CD4-positive, CD25-positive, alpha-beta regulatory T cell (primary cell): ENCODE measurements at regions not wholly inside any gene's neighbourhood (a gene's known extent, or its start where the extent isn't known, plus 50 kb on each side); places are given as distances from the start of the nearest gene placed in this dataset.
"Not testable (repeated sequence)": the region's sequence is repeated elsewhere in the genome, so short reads cannot be mapped to it uniquely, and the experiment has no call there.

Experiments used
- ATAC-seq, 2 donors: fragments of 150-1000 bp; cut with Tn5 transposase; one replicate each; pipeline ENCODE4 v1.10.0; 2021; ENCODE audit warnings: low read depth in 2 of 2, moderate number of reproducible peaks in 2 of 2, moderate library complexity in 1 of 2
- DNase-seq, 3 donors: peaks; one replicate each; pipeline versions ENCODE4 v3.0.0 to v3.0.0-alpha.2; 2012 to 2022; ENCODE audit warnings: mixed read lengths in 1 of 3
- H3K27ac ChIP-seq: one replicate; pipeline ENCODE4 v1.7.0; 2013; ENCODE audit warnings: mild to moderate bottlenecking, low read length; ENCODE audit not compliant: insufficient read depth, poor library complexity, severe bottlenecking
- H3K27me3 ChIP-seq: one replicate; pipeline ENCODE4 v1.7.0; 2013; ENCODE audit warnings: low read length; ENCODE audit not compliant: control insufficient read depth, insufficient read depth
- H3K36me3 ChIP-seq: one replicate; pipeline ENCODE4 v1.7.0; 2013; ENCODE audit warnings: mild to moderate bottlenecking, low read length, moderate library complexity; ENCODE audit not compliant: control insufficient read depth, insufficient read depth
- H3K4me1 ChIP-seq: 2 replicates; pipeline ENCODE4 v1.7.0; 2013; ENCODE audit warnings: mild to moderate bottlenecking, low read length; ENCODE audit not compliant: insufficient read depth, control insufficient read depth, poor library complexity, severe bottlenecking
- H3K4me3 ChIP-seq: one replicate; pipeline ENCODE4 v1.7.0; 2013; ENCODE audit warnings: low read depth, mild to moderate bottlenecking, low read length, moderate library complexity
- H3K9me3 ChIP-seq, 2 experiments: 1 replicate in 1 of 2; 2 replicates in 1 of 2; pipeline ENCODE4 v1.7.0; 2013; ENCODE audit warnings: low read length in 2 of 2, mild to moderate bottlenecking in 1 of 2, moderate library complexity in 1 of 2; ENCODE audit not compliant: control insufficient read depth in 2 of 2
- H3K27ac Mint-ChIP-seq, 3 donors: one replicate each; pipeline ENCODE4 v1.8.0; 2020 to 2022; ENCODE audit warnings: mild to moderate bottlenecking in 3 of 3, mixed read lengths in 3 of 3, moderate library complexity in 2 of 3
- H3K27me3 Mint-ChIP-seq: one replicate; pipeline ENCODE4 v1.8.0; 2022; ENCODE audit warnings: mild to moderate bottlenecking, mixed read lengths
- H3K36me3 Mint-ChIP-seq: one replicate; pipeline ENCODE4 v1.8.0; 2020; ENCODE audit warnings: mixed read lengths
- H3K4me1 Mint-ChIP-seq, 4 donors: one replicate each; pipeline ENCODE4 v1.8.0; 2020 to 2022; ENCODE audit warnings: mixed read lengths in 4 of 4, mild to moderate bottlenecking in 1 of 4
- H3K4me3 Mint-ChIP-seq, 4 donors: one replicate each; pipeline ENCODE4 v1.8.0; 2020 to 2022; ENCODE audit warnings: mild to moderate bottlenecking in 4 of 4, mixed read lengths in 4 of 4, moderate library complexity in 3 of 4
- H3K9me3 Mint-ChIP-seq, 7 donors: one replicate each; pipeline ENCODE4 v1.8.0; 2020 to 2022; ENCODE audit warnings: mixed read lengths in 7 of 7, mild to moderate bottlenecking in 3 of 7, moderate library complexity in 2 of 7

DNA sequence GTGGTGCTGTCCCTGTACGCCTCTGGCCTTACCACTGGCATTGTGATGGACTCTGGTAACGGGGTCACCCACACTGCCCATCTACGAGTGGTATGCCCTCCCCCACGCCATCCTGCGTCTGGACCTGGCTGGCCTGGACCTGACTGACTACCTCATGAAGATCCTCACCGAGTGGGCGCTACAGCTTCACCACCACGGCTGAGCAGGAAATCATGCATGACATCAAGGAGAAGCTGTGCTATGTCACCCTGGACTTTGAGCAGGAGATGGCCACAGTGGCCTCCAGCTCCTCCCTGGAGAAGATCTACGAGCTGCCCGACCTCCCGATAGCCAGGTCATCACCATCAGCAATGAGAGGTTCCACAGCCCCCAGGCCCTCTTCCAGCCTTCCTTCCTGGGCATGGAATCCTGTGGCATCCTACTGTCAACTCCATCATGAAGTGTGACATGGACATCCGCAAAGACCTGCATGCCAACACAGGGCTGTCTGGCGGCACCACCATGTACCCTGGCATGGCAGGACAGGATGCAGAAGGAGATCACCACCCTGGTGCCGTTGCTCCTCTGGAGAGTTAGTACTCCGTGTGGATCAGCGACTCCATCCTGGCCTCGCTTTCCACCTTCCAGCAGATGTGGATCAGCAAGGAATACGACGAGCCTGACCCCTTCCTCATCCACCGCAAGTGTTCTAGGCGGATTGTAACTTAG is 434.2 kb upstream of the RGMB start:
- no peak for DNase-seq

DNA sequence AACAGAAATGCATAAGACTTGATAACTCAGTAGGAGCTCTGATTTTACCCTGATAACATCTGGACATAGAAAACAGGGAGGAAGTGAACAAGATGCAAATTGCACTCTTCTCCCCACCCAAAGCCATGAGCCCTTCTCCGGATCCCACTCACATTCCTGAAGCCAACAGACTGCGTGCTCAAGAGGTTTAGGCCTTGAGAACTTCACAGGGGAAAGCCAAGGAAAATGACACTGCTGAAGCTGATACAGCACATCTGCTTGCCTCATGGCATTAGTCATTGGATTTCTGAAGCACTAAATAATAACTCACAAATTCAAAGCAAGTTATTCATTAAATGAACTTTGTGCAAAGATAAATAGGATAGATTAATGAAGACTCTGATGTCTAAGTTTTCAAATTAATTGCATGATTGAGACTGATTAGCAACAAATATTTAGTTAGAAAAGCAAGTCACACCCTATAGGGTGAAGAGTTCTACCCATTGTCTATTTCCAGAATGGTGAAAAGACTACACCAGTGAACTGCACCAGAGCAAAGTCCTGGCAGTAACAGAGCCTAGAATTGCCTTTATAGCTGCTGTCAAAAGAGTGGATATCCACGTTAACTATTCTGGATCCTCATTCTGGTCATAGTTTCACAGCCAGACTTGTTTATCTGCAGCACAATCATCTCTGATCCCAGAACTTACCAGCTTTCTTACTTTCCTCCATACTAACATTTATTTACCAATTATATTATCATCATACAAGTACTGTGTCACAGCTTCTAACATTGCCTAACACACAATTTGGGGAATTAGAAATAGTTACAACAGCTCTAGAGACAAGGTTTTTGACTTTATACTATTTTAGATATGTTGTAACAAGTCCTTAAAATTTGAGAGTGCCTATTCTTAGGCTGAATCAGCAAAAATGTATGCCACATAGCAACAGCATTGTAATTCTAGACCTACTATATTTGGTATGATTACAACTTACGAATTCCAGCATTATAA is 432.1 kb upstream of the RGMB start:
- Histone ChIP-seq H3K27me3 (no peaks in the 10 kb centered on the region), H3K4me3 (no peak overlapping the region), H3K27ac (no peak overlapping the region), H3K4me1 (no peaks in the 10 kb centered on the region), H3K36me3 (no peaks in the 10 kb centered on the region), H3K9me3 (no peaks in the 10 kb centered on the region)
- H3K4me3 Mint-ChIP-seq: no peak overlapping the region
- no peaks in the 10 kb centered on the region for H3K27me3 Mint-ChIP-seq
- DNase-seq (no peak), ATAC-seq (no peak)
- no peaks in the 10 kb centered on the region for H3K36me3 Mint-ChIP-seq
- peaks cover 0 to 8% (median 1%) of the 10 kb centered on the region in 7 donors for H3K9me3 Mint-ChIP-seq
- H3K27ac Mint-ChIP-seq: no peak overlapping the region
- no peaks in the 10 kb centered on the region for H3K4me1 Mint-ChIP-seq

More for the DNA sequence above, 434.2 kb upstream of the RGMB start:
- Mint-ChIP-seq H3K36me3 (no peaks in the 10 kb centered on the region), H3K27me3 (no peaks in the 10 kb centered on the region), H3K9me3 (peaks cover 0 to 7% (median 0%) of the 10 kb centered on the region in 7 donors), H3K4me1 (no peaks in the 10 kb centered on the region), H3K4me3 (no peak overlapping the region), H3K27ac (no peak overlapping the region)
- no peak for ATAC-seq
- Histone ChIP-seq H3K4me1 (no peaks in the 10 kb centered on the region), H3K27me3 (no peaks in the 10 kb centered on the region), H3K27ac (no peak overlapping the region), H3K4me3 (no peak overlapping the region), H3K9me3 (no peaks in the 10 kb centered on the region), H3K36me3 (no peaks in the 10 kb centered on the region)

DNA sequence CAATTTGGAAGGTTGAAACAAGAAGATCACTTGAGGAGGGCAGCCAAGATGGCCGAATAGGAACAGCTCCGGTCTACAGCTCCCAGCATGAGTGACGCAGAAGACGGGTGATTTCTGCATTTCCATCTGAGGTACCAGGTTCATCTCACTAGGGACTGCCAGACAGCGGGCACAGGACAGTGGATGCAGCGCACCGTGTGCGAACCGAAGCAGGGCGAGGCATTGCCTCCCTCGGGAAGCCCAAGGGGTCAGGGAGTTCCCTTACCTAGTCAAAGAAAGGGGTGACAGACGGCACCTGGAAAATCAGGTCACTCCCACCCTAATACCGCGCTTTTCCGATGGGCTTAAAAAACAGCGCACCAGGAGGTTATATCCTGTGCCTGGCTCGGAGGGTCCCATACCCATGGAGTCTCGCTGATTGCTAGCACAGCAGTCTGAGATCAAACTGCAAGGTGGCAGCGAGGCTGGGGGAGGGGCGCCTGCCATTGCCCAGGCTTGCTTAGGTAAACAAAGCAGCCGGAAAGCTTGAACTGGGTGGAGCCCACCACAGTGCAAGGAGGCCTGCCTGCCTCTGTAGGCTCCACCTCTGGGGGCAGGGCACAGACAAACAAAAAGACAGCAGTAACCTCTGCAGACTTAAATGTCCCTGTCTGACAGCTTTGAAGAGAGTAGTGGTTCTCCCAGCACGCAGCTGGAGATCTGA is 430.4 kb upstream of the RGMB start:
- H3K27me3 ChIP-seq, H3K4me1 ChIP-seq, H3K36me3 ChIP-seq, H3K4me3 Mint-ChIP-seq, H3K9me3 Mint-ChIP-seq, H3K27me3 Mint-ChIP-seq, H3K4me3 ChIP-seq, H3K4me1 Mint-ChIP-seq, H3K9me3 ChIP-seq, H3K27ac ChIP-seq, H3K27ac Mint-ChIP-seq, DNase-seq, H3K36me3 Mint-ChIP-seq, ATAC-seq: not testable (repeated sequence)

DNA sequence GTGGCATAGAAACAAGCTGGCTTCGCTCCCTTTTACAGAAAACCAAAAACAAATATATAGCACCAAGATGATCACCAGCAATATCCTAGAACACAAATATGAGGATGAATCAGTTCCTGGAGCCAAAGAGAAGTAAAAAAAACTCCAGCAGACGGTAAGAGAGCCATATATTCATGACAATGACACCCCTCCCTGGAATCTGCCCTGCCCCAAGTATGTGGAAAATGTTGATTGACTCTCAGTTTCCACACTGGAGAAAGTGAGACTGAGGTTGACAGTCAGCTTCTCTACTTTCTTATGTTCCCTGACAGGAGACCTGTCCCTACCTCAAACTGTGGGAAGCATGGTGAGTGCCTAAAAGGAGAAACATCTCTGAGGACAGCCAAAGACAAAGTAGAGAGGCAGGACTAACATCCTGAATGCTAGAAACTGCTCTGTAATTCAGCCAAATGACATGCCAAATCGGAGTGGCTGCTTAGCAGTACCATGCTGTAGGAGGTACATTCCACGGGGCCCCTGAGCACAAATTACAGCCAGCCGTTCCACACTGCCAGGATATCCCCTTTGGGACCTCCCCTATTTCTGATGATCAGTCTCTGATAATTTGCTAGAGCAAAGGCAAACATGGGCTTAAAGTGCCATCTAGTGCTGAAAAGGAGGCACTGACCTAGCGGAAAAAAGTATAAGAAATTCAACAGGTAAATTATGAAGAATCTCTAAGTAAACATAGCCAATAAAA is 424.0 kb upstream of the RGMB start:
- Mint-ChIP-seq H3K27ac (no peak overlapping the region), H3K4me3 (no peak overlapping the region), H3K9me3 (peaks cover 0 to 14% (median 1%) of the 10 kb centered on the region in 7 donors), H3K27me3 (no peaks in the 10 kb centered on the region), H3K4me1 (no peaks in the 10 kb centered on the region), H3K36me3 (no peaks in the 10 kb centered on the region)
- no peak overlapping the region for H3K27ac ChIP-seq
- H3K9me3 ChIP-seq: peaks cover 4 to 9% of the 10 kb centered on the region in 2 experiments
- ATAC-seq (no peak), DNase-seq (no peak)
- H3K4me3 ChIP-seq: no peak overlapping the region
- no peaks in the 10 kb centered on the region for H3K4me1 ChIP-seq
- no peaks in the 10 kb centered on the region for H3K36me3 ChIP-seq
- H3K27me3 ChIP-seq: no peaks in the 10 kb centered on the region

DNA sequence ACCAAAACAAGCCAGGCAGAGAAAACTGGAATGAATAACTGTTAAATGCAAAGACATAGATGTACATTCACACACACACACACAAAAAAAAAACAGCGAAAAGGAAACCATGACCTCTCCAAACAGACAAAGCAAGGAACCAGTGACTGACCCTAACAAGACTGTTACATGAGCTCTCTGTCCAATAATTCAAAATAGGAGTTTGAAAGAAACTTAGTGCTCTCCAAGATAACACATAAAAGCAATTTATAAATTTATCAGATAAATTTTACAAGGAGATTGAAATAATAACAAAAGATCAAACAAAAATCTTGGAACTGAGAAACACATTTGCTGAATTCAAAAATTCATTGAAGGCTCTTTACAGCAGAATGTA is 423.5 kb upstream of the RGMB start:
- Histone ChIP-seq H3K36me3 (no peaks in the 10 kb centered on the region), H3K4me3 (no peak overlapping the region), H3K27me3 (no peaks in the 10 kb centered on the region), H3K27ac (no peak overlapping the region), H3K9me3 (peaks cover 4 to 9% of the 10 kb centered on the region in 2 experiments), H3K4me1 (no peaks in the 10 kb centered on the region)
- H3K27ac Mint-ChIP-seq: no peak overlapping the region
- no peaks in the 10 kb centered on the region for H3K4me1 Mint-ChIP-seq
- ATAC-seq (no peak), DNase-seq (no peak)
- peaks cover 0 to 14% (median 2%) of the 10 kb centered on the region in 7 donors for H3K9me3 Mint-ChIP-seq
- H3K36me3 Mint-ChIP-seq: no peaks in the 10 kb centered on the region
- H3K4me3 Mint-ChIP-seq: no peak overlapping the region
- H3K27me3 Mint-ChIP-seq: no peaks in the 10 kb centered on the region

DNA sequence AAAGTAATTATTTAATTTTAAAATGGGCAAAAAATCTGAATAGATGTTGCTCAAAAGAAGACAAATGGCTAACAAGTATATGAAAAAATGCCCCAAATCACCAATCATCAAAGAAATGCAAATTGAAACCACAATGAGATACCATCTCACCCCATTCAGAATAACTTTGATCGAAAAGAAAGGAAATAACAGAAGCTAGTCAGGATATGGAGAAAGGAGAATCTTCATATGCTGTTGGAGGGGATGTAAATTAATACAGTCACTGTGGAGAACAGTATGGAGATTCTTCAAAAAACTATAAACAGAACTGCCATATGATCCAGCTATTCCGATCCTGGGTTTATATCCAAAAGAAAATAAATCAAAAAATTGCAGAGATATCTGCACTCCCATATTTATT is 418.5 kb upstream of the RGMB start:
- no peak overlapping the region for H3K27ac Mint-ChIP-seq
- DNase-seq (no peak), ATAC-seq (no peak)
- Histone ChIP-seq H3K36me3 (no peaks in the 10 kb centered on the region), H3K9me3 (peaks cover 4% of the 10 kb centered on the region in 2 experiments), H3K27me3 (no peaks in the 10 kb centered on the region), H3K27ac (no peak overlapping the region), H3K4me1 (no peaks in the 10 kb centered on the region), H3K4me3 (no peak overlapping the region)
- no peaks in the 10 kb centered on the region for H3K27me3 Mint-ChIP-seq
- no peaks in the 10 kb centered on the region for H3K4me1 Mint-ChIP-seq
- H3K36me3 Mint-ChIP-seq: no peaks in the 10 kb centered on the region
- H3K4me3 Mint-ChIP-seq: no peak overlapping the region
- peaks cover 0 to 14% (median 5%) of the 10 kb centered on the region in 7 donors for H3K9me3 Mint-ChIP-seq

DNA sequence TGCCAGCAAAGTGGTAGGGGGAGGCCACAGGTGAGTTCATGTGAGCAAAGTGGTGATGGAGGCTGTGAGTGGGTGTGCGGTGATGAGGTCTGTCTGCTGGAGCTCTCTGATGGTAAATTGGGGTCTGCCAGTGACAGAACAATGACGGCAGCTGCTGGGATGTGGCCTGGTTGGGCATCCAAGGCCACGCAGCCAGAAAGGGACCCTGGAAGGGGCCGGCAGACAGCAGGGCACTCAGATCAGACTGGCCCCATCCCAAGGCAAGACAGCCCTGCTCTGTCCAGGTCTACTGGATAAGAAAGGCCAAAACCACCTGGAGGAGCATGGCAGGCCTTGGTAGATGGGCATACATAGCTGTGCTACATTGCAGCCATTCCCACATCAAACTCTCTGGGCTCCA is 412.9 kb upstream of the RGMB start:
- H3K4me3 ChIP-seq: no peak overlapping the region
- no peaks in the 10 kb centered on the region for H3K27me3 ChIP-seq
- DNase-seq (no peak), ATAC-seq (no peak)
- Mint-ChIP-seq H3K27me3 (no peaks in the 10 kb centered on the region), H3K4me3 (no peak overlapping the region), H3K36me3 (no peaks in the 10 kb centered on the region), H3K27ac (no peak overlapping the region), H3K9me3 (peaks cover 0 to 8% (median 4%) of the 10 kb centered on the region in 7 donors), H3K4me1 (no peaks in the 10 kb centered on the region)
- no peaks in the 10 kb centered on the region for H3K9me3 ChIP-seq
- no peaks in the 10 kb centered on the region for H3K4me1 ChIP-seq
- no peaks in the 10 kb centered on the region for H3K36me3 ChIP-seq
- H3K27ac ChIP-seq: no peak overlapping the region
